ENCODE measurements at regions not wholly inside any gene's neighbourhood (a gene's known extent, or its start where the extent isn't known, plus 50 kb on each side); places are given as distances from the start of the nearest gene placed in this dataset.

- Histone ChIP-seq H3K4me1 (ENCODE audit: control insufficient read depth in 1 of 2, insufficient read depth in 2 of 2, low read depth in 1 of 2, low read length in 1 of 2) (peaks cover 17 to 49% of the 10 kb centered on the region in 2 experiments), H3K4me3 (ENCODE audit: low read depth in 2 of 2, low read length in 1 of 2) (no peak overlapping the region; a peak in 1 of 4 replicates), H2AFZ (ENCODE audit: low read depth) (no peak overlapping the region), H3K9me2 (no peaks in the 10 kb centered on the region), H3K4me2 (peak overlapping the region; percentile 58), H4K20me1 (ENCODE audit: insufficient read depth) (peaks cover 29% of the 10 kb centered on the region; the same call in 1 of the 2 replicates), H3K27me3 (ENCODE audit: insufficient read depth) (no peaks in the 10 kb centered on the region), H3F3A (replicated peaks; ENCODE audit: insufficient read depth) (peaks cover 41% of the 10 kb centered on the region), H3K9me3 (no peaks in the 10 kb centered on the region), H3K9ac (no peak overlapping the region; the same call in 1 of the 2 replicates), H3K79me2 (ENCODE audit: insufficient read depth) (peaks cover 43% of the 10 kb centered on the region), H3K27ac (ENCODE audit: low read depth in 2 of 2, low read length in 1 of 2) (peak overlapping the region; percentile 48 to 96; a peak in 3 of 4 replicates), H3K36me3 (replicated peaks in 1 of 2; ENCODE audit: control insufficient read depth in 1 of 2, insufficient read depth in 2 of 2, low read length in 1 of 2) (peaks cover 21 to 34% of the 10 kb centered on the region in 2 experiments)
- POLR2A ChIA-PET: no interaction called here
- TF ChIP-seq PBX3 (IDR thresholded peaks at IDR 0.05) (peak; percentile 35), RAD21 (IDR thresholded peaks at IDR 0.05; ENCODE audit: low read length) (no peak), CTCF (IDR thresholded peaks at IDR 0.05) (no peak)
- CTCF ChIA-PET: interaction anchor here (0.8 to 1.0 kb wide), 2 partner anchors 45 to 314 kb away, joined by 3 read pairs; no protein-coding TSS in a partner anchor
- WGBS (ENCODE audit: low lambda C conversion rate): 40% methylated on average over 6 of the region's 7 CpGs
- DNase-seq: peak; percentile 47
Measured at GRCh38 chr10:29688230-29688661, 53.5 kb upstream of the SVIL start.

GRCh38 chr10:29687421-29688164 is 52.8 kb upstream of the SVIL start:
- Histone ChIP-seq H4K20me1 (ENCODE audit: insufficient read depth) (peaks cover 33% of the 10 kb centered on the region; the same call in 1 of the 2 replicates), H3K27me3 (ENCODE audit: insufficient read depth) (no peaks in the 10 kb centered on the region), H3K27ac (ENCODE audit: low read depth in 2 of 2, low read length in 1 of 2) (peak overlapping the region in 1 of 2 experiments; percentile 96; a peak in 2 of 4 replicates), H3K9me3 (no peaks in the 10 kb centered on the region), H3K9me2 (no peaks in the 10 kb centered on the region), H2AFZ (ENCODE audit: low read depth) (no peak overlapping the region), H3K4me2 (peak overlapping the region; percentile 58), H3K4me1 (ENCODE audit: control insufficient read depth in 1 of 2, insufficient read depth in 2 of 2, low read depth in 1 of 2, low read length in 1 of 2) (peaks cover 17 to 43% of the 10 kb centered on the region in 2 experiments), H3K36me3 (replicated peaks in 1 of 2; ENCODE audit: control insufficient read depth in 1 of 2, insufficient read depth in 2 of 2, low read length in 1 of 2) (peaks cover 23 to 38% of the 10 kb centered on the region in 2 experiments), H3K9ac (no peak overlapping the region), H3K4me3 (ENCODE audit: low read depth in 2 of 2, low read length in 1 of 2) (no peak overlapping the region), H3F3A (replicated peaks; ENCODE audit: insufficient read depth) (peaks cover 38% of the 10 kb centered on the region), H3K79me2 (ENCODE audit: insufficient read depth) (peaks cover 43% of the 10 kb centered on the region)
- 92% methylated on average over 10 of the region's 10 CpGs for WGBS (ENCODE audit: low lambda C conversion rate)
- TF ChIP-seq REST (IDR thresholded peaks at IDR 0.05; ENCODE audit: low read depth, low read length): peak; percentile 85
- TF ChIP-seq IRF3 (IDR thresholded peaks at IDR 0.05; ENCODE audit: low read depth, low read length): no peak
- ChIA-PET POLR2A (no interaction called here), CTCF (interaction anchor here (0.8 kb wide), 1 partner anchor 315 kb away, joined by 3 read pairs; no protein-coding TSS in a partner anchor)
- DNase-seq: no peak

All from SK-N-SH (cell line).